Stimulated activated naive CD8-positive, alpha-beta T cell treated with anti-CD3 and anti-CD28 coated beads, Interleukin-15, amount 100 ng/mL, for 72 hours (primary cell): ENCODE measurements at regions not wholly inside any gene's neighbourhood (a gene's known extent, or its start where the extent isn't known, plus 50 kb on each side); places are given as distances from the start of the nearest gene placed in this dataset.

ENCODE experiments used
- ATAC-seq: fragments of 150-1000 bp; cut with Tn5 transposase; 2 replicates; pipeline ENCODE4 v1.10.0; 2021; ENCODE audit warnings: mild to moderate bottlenecking, moderate library complexity
- DNase-seq, 2 donors: peaks; one replicate each; pipeline ENCODE4 v3.0.0; 2021 to 2022
- H3K27ac Mint-ChIP-seq, 2 donors: one replicate each; pipeline ENCODE4 v1.8.0; 2022; ENCODE audit warnings: mild to moderate bottlenecking in 2 of 2, mixed read lengths in 2 of 2, moderate library complexity in 2 of 2
- H3K27me3 Mint-ChIP-seq: one replicate; pipeline ENCODE4 v1.8.0; 2022; ENCODE audit warnings: mixed read lengths
- H3K4me1 Mint-ChIP-seq: one replicate; pipeline ENCODE4 v1.8.0; 2022; ENCODE audit warnings: mild to moderate bottlenecking, mixed read lengths
- H3K4me3 Mint-ChIP-seq, 2 donors: one replicate each; pipeline ENCODE4 v1.8.0; 2022; ENCODE audit warnings: mild to moderate bottlenecking in 2 of 2, mixed read lengths in 2 of 2, moderate library complexity in 1 of 2
- H3K9me3 Mint-ChIP-seq, 2 donors: one replicate each; pipeline ENCODE4 v1.8.0; 2022; ENCODE audit warnings: mixed read lengths in 2 of 2

DNA sequence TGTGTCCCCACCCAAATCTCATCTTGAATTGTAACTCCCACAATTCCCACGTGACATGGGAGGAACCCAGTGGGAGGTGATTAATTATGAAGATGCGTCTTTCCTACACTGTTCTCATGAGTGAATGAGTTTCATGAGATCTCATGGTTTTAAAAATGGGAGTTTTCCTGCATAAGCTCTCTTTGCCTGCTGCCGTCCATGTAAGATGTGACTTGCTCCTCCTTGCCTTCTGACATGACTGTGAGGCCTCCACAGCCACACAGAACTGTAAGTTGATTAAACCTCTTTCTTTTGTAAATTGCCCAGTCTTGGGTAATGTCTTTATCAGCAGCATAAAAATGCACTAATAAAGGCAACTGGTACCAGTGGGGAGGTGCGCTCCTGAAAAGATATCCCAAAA, 67.7 kb upstream of the DRGX start:
- peaks cover 8 to 21% of the 10 kb centered on the region in 2 donors for H3K9me3 Mint-ChIP-seq
- no peak overlapping the region for H3K4me3 Mint-ChIP-seq
- H3K27ac Mint-ChIP-seq = no peak overlapping the region
- H3K27me3 Mint-ChIP-seq = no peaks in the 10 kb centered on the region
- ATAC-seq = no peak
- H3K4me1 Mint-ChIP-seq = no peaks in the 10 kb centered on the region
- DNase-seq = no peak

DNA sequence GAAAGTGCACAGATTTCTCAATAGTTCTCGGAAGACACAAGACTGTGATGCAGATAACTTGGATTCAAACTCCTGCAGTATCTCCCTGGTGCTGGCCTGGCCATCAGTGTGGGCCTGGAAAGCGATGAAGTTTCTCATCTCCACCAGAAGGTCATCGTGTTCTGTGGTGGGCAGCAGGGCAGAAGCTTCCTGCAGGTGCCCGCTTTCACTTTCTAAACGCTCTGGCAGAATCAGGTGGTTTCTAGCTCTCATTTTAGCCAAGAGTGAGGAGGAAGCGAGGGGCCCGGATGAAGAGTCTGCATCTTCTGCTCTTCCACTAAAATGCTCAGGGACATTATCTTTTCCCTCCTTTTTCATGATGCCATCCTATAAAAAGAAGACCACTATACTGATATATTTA, 63.0 kb upstream of the DRGX start:
- Mint-ChIP-seq H3K27me3 (no peaks in the 10 kb centered on the region), H3K27ac (no peak overlapping the region)

DNA sequence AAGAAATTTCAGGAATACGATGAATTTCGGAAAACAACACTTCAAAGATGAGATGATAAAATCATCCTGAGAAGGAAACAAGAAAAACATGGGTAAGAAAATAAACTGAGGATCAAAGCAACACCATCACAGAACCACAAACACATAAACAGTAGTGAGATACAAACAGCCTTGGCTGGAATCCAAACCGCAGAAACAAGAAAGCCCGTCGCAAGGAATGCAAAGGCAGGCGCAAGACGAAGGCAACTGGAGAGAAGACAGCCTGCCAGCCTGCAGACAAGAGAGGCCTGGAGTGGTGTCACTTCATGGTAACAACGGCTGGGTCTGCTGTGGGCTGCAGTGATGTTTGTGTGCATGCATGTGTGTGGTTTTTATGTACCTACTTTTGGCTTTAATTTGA, 61.8 kb upstream of the DRGX start:
- ATAC-seq (no peak), DNase-seq (no peak)
- Mint-ChIP-seq H3K4me3 (no peak overlapping the region), H3K4me1 (no peaks in the 10 kb centered on the region), H3K9me3 (peaks cover 14 to 18% of the 10 kb centered on the region in 2 donors), H3K27me3 (no peaks in the 10 kb centered on the region), H3K27ac (no peak overlapping the region)

More for the DNA sequence above, 63.0 kb upstream of the DRGX start:
- no peak overlapping the region for H3K4me3 Mint-ChIP-seq
- DNase-seq (no peak), ATAC-seq (no peak)
- no peaks in the 10 kb centered on the region for H3K4me1 Mint-ChIP-seq
- peaks cover 16 to 17% of the 10 kb centered on the region in 2 donors for H3K9me3 Mint-ChIP-seq

DNA sequence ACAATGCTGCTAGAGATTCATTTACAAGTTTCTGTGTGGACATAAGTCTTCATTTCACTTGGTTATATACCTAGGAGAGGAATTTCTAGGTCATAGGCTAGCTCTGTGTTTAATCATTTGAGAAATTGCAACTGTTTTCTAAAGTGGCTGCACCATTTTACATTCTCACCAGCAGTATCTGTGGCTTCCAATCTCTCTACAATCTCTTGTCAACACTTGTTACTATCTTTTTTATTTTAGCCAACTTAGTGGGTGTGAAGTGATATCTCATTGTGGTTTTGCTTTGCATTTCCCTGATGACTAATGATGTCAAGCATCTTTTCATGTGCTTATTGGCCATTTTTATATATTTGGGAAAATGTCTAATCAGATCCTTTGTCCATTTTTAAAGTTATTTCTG, 53.0 kb upstream of the DRGX start:
- Mint-ChIP-seq H3K4me3 (no peak overlapping the region), H3K9me3 (peaks cover 28 to 40% of the 10 kb centered on the region in 2 donors), H3K27ac (no peak overlapping the region), H3K27me3 (no peaks in the 10 kb centered on the region), H3K4me1 (peaks cover 7% of the 10 kb centered on the region)
- DNase-seq (no peak), ATAC-seq (no peak)

DNA sequence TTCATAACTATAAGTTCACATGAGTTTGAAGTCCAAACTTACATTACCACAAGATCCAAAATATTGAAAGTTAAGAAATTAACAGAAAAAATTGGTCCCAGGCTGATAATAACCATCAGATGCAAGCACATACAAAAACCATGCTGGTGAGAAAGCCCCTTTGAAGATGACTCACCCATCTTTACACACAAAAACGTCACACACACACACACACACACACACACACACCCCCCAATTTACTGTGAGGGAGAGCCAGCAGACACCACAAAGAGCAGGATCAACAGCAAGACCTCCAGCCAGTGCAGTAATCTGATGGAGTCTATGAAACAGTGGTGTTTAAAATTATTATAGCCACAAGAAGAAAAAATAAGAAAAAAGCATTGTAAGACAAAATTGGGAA, 50.1 kb upstream of the DRGX start:
- H3K4me3 Mint-ChIP-seq = no peak overlapping the region
- peak overlapping the region in 1 of 2 donors; percentile 6 for H3K27ac Mint-ChIP-seq
- H3K4me1 Mint-ChIP-seq = peaks cover 23% of the 10 kb centered on the region
- ATAC-seq (peak; percentile 42), DNase-seq (no peak)
- peaks cover 13% of the 10 kb centered on the region for H3K27me3 Mint-ChIP-seq
- peaks cover 11 to 19% of the 10 kb centered on the region in 2 donors for H3K9me3 Mint-ChIP-seq
